HCT116 (cell line): ENCODE measurements at regions not wholly inside any gene's neighbourhood (a gene's known extent, or its start where the extent isn't known, plus 50 kb on each side); places are given as distances from the start of the nearest gene placed in this dataset.

Experiments
- ATAC-seq: fragments of 200-7000 bp; cut with Tn5 transposase; 2 replicates; pipeline ENCODE4 v1.9.1; 2020; ENCODE audit warnings: mild to moderate bottlenecking, moderate library complexity
- BruUV-seq: library from RNA; stranded (reverse); fragments of 400-500 nt; replicated peaks from 2 replicates; lab custom pipeline; 2021; lab: Mats Ljungman, UMichigan
- CTCF ChIA-PET: fragments of 300-600 bp; sonication (Branson Sonifier 250); formaldehyde crosslinking; loops from one replicate; lab custom pipeline; 2021; ENCODE audit warnings: antibody characterized with exemption; lab: Charles Lee
- POLR2A ChIA-PET: fragments of 300-600, 350-600 bp; sonication (Branson Sonifier 250); formaldehyde crosslinking; loops from one replicate; lab custom pipeline; 2021; ENCODE audit warnings: antibody characterized with exemption; lab: Charles Lee
- RAD21 ChIA-PET, 2 experiments: fragments of 300-600 bp; sonication (Branson Sonifier 250); formaldehyde crosslinking; loops; one replicate each; lab custom pipeline; 2023; ENCODE audit warnings: low total read pairs in 2 of 2; ENCODE audit not compliant: uncharacterized antibody in 2 of 2, unreplicated experiment in 2 of 2, low non-redundant PET in 1 of 2; lab: Charles Lee
- DNase-seq: peaks from one replicate; pipeline ENCODE4 v3.0.0-alpha.2; 2010; ENCODE audit warnings: low read depth, low spot score
- H2AFZ ChIP-seq: fragments of 200-600 bp; shearing (Covaris generic), sonication (generic); 2 replicates; pipeline ENCODE4 v1.6.1; 2017; ENCODE audit warnings: low read depth, mixed run types, mixed read lengths, antibody characterized with exemption, low read length; ENCODE audit not compliant: poor library complexity, severe bottlenecking
- H3K27ac ChIP-seq: 2 replicates; pipeline ENCODE4 v1.5.1; 2012; ENCODE audit warnings: low read depth, low read length
- H3K27me3 ChIP-seq: fragments of 200-600 bp; sonication (generic); 2 replicates; pipeline ENCODE4 v1.6.1; 2016; ENCODE audit warnings: mixed run types, low read length, mixed read lengths; ENCODE audit not compliant: insufficient read depth
- H3K36me3 ChIP-seq, 2 experiments: fragments of 200-500 bp in 1 of 2; fragments of 200-600 bp in 1 of 2; sonication (Bioruptor generic) in 1 of 2; sonication (generic) in 1 of 2; 2 replicates each; pipeline versions ENCODE4 v1.5.1 to v1.6.1; 2014 to 2016; ENCODE audit warnings: low read length in 2 of 2, inconsistent platforms in 1 of 2, mixed read lengths in 1 of 2, mixed run types in 1 of 2; ENCODE audit not compliant: insufficient read depth in 2 of 2, control insufficient read depth in 1 of 2
- H3K4me1 ChIP-seq, 2 experiments: fragments of 200-600 bp in 1 of 2; sonication (generic) in 1 of 2; 2 replicates each; pipeline versions ENCODE4 v1.5.1 to v1.6.1; 2012 to 2017; ENCODE audit warnings: low read length in 2 of 2, inconsistent platforms in 1 of 2, mild to moderate bottlenecking in 1 of 2, mixed read lengths in 1 of 2, mixed run types in 1 of 2, moderate library complexity in 1 of 2; ENCODE audit not compliant: insufficient read depth in 2 of 2, control insufficient read depth in 1 of 2
- H3K4me2 ChIP-seq: fragments of 200-600 bp; sonication (generic); 2 replicates; pipeline ENCODE4 v1.6.1; 2017; ENCODE audit warnings: mixed run types, low read length, mixed read lengths
- H3K4me3 ChIP-seq, 2 experiments: fragments of 200-600 bp in 1 of 2; sonication (generic) in 1 of 2; replicated peaks in 1 of 2; 2 replicates each; pipeline ENCODE4 v1.5.1; 2011 to 2016; ENCODE audit warnings: low read length in 2 of 2, control low read depth in 1 of 2, low read depth in 1 of 2, mild to moderate bottlenecking in 1 of 2, mixed read lengths in 1 of 2, mixed run types in 1 of 2
- H3K79me2 ChIP-seq: fragments of 200-600 bp; sonication (generic); 2 replicates; pipeline ENCODE4 v1.6.1; 2017; ENCODE audit warnings: mild to moderate bottlenecking, mixed run types, low read length, moderate library complexity, mixed read lengths; ENCODE audit not compliant: insufficient read depth
- H3K9ac ChIP-seq: fragments of 200-600 bp; sonication (generic); 2 replicates; pipeline ENCODE4 v1.6.1; 2016; ENCODE audit warnings: low read length, mixed read lengths
- H3K9me2 ChIP-seq: fragments of 200-600 bp; sonication (generic), shearing (Covaris generic); 2 replicates; pipeline ENCODE4 v1.6.1; 2017; ENCODE audit warnings: mixed run types, mild to moderate bottlenecking, moderate library complexity; ENCODE audit not compliant: insufficient read depth
- H3K9me3 ChIP-seq, 2 experiments: fragments of 200-500 bp in 1 of 2; fragments of 200-600 bp in 1 of 2; sonication (Bioruptor generic) in 1 of 2; sonication (generic) in 1 of 2; 2 replicates each; pipeline ENCODE4 v1.6.1; 2014 to 2017; ENCODE audit warnings: low read length in 2 of 2, mixed read lengths in 2 of 2, inconsistent platforms in 1 of 2, low read depth in 1 of 2, mild to moderate bottlenecking in 1 of 2, mixed run types in 1 of 2, moderate library complexity in 1 of 2; ENCODE audit not compliant: control insufficient read depth in 1 of 2, insufficient read depth in 1 of 2
- H4K20me1 ChIP-seq: fragments of 200-600 bp; sonication (generic), shearing (Covaris generic); 2 replicates; pipeline ENCODE4 v1.6.1; 2017; ENCODE audit warnings: mixed run types, mild to moderate bottlenecking, moderate library complexity; ENCODE audit not compliant: insufficient read depth
- CBX3 ChIP-seq: IDR thresholded peaks from 2 replicates; pipeline ENCODE4 v1.6.1; 2012; ENCODE audit warnings: low read depth
- CEBPB ChIP-seq: IDR thresholded peaks from 2 replicates; pipeline ENCODE4 v1.6.1; 2012; ENCODE audit warnings: low read depth
- EGR1 ChIP-seq: IDR thresholded peaks from 2 replicates; pipeline ENCODE4 v1.6.1; 2012; ENCODE audit warnings: low read depth
- ELF1 ChIP-seq: IDR thresholded peaks from 2 replicates; pipeline ENCODE4 v1.6.1; 2012; ENCODE audit warnings: low read depth, borderline replicate concordance
- EZH2phosphoT487 ChIP-seq: fragments of 200-600 bp; IDR thresholded peaks from 2 replicates; pipeline ENCODE4 v1.6.1; 2018; ENCODE audit warnings: antibody characterized with exemption, borderline replicate concordance
- FOSL1 ChIP-seq: IDR thresholded peaks from 2 replicates; pipeline ENCODE4 v1.6.1; 2012; ENCODE audit warnings: low read depth
- JUND ChIP-seq: IDR thresholded peaks from 2 replicates; pipeline ENCODE4 v1.6.1; 2012
- POLR2A ChIP-seq: IDR thresholded peaks from 2 replicates; pipeline ENCODE4 v1.7.0; 2011; ENCODE audit warnings: borderline replicate concordance; ENCODE audit not compliant: insufficient read depth, insufficient read length; ENCODE audit errors: extremely low read depth
- POLR2AphosphoS5 ChIP-seq: IDR thresholded peaks from 2 replicates; pipeline ENCODE4 v1.6.1; 2011; ENCODE audit warnings: mild to moderate bottlenecking, low read depth, low read length, moderate library complexity
- RAD21 ChIP-seq: IDR thresholded peaks from 2 replicates; pipeline ENCODE4 v1.6.1; 2012; ENCODE audit warnings: low read depth, mild to moderate bottlenecking
- SIN3A ChIP-seq: IDR thresholded peaks from 2 replicates; pipeline ENCODE4 v1.6.1; 2012; ENCODE audit warnings: low read depth
- SP1 ChIP-seq: IDR thresholded peaks from 2 replicates; pipeline ENCODE4 v1.6.1; 2012; ENCODE audit warnings: low read depth
- SRF ChIP-seq: IDR thresholded peaks from 2 replicates; pipeline ENCODE4 v1.6.1; 2012; ENCODE audit warnings: low read depth
- YY1 ChIP-seq: IDR thresholded peaks from 2 replicates; pipeline ENCODE4 v1.6.1; 2011; ENCODE audit warnings: low read length, low read depth, moderate library complexity, mild to moderate bottlenecking; ENCODE audit not compliant: insufficient replicate concordance; ENCODE audit errors: extremely low read depth
- intact Hi-C: fragments of 100-400 bp; cut with micrococcal nuclease; formaldehyde crosslinking; loops from 2 replicates; pipeline ENCODE4 v1.10.0; 2022
- TF ChIP-seq, protein P1 (sequence below): IDR thresholded peaks from 2 replicates; pipeline ENCODE4 v1.6.1; 2011; ENCODE audit warnings: mild to moderate bottlenecking, low read length, moderate library complexity; ENCODE audit not compliant: insufficient replicate concordance; ENCODE audit errors: extremely low read depth

GRCh38 chr6:139738801-139739455 is 364.5 kb upstream of the CITED2 start:
- intact Hi-C loops = no loop called here
- DNase-seq = no peak
- ChIA-PET POLR2A (no interaction called here), CTCF (no interaction called here), RAD21 (no interaction called here)
- no peak overlapping the region for H2AFZ ChIP-seq
- H3K27ac ChIP-seq = no peak overlapping the region
- peaks cover 0 to 7% of the 10 kb centered on the region in 2 experiments; a peak in 2 of 4 replicates for H3K4me1 ChIP-seq
- no peaks in the 10 kb centered on the region for H3K79me2 ChIP-seq
- no peak overlapping the region for H3K4me2 ChIP-seq
- H3K9me3 ChIP-seq = no peaks in the 10 kb centered on the region
- no peak for TF ChIP-seq CBX3
- no peak for TF ChIP-seq SRF
- no peak for TF ChIP-seq POLR2A
- no peak for TF ChIP-seq JUND
- no peak for TF ChIP-seq YY1
- TF ChIP-seq SIN3A = no peak
- TF ChIP-seq SP1 = no peak
- TF ChIP-seq ELF1 = no peak
- no peak for TF ChIP-seq POLR2AphosphoS5
- no peak for TF ChIP-seq CEBPB
- TF ChIP-seq FOSL1 = no peak
- TF ChIP-seq, protein P1, sequence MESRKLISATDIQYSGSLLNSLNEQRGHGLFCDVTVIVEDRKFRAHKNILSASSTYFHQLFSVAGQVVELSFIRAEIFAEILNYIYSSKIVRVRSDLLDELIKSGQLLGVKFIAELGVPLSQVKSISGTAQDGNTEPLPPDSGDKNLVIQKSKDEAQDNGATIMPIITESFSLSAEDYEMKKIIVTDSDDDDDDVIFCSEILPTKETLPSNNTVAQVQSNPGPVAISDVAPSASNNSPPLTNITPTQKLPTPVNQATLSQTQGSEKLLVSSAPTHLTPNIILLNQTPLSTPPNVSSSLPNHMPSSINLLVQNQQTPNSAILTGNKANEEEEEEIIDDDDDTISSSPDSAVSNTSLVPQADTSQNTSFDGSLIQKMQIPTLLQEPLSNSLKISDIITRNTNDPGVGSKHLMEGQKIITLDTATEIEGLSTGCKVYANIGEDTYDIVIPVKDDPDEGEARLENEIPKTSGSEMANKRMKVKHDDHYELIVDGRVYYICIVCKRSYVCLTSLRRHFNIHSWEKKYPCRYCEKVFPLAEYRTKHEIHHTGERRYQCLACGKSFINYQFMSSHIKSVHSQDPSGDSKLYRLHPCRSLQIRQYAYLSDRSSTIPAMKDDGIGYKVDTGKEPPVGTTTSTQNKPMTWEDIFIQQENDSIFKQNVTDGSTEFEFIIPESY = no peak
- no peak for TF ChIP-seq RAD21
- no peak for TF ChIP-seq EZH2phosphoT487
- TF ChIP-seq EGR1 = no peak
- H3K4me3 ChIP-seq = no peak overlapping the region
- no peaks in the 10 kb centered on the region for H3K9me2 ChIP-seq
- ATAC-seq = no peak
- BruUV-seq = no TSS peak
- no peaks in the 10 kb centered on the region for H3K36me3 ChIP-seq
- H3K9ac ChIP-seq = no peak overlapping the region
- no peaks in the 10 kb centered on the region for H3K27me3 ChIP-seq
- H4K20me1 ChIP-seq = no peaks in the 10 kb centered on the region
